CD4-positive, alpha-beta T cell treated with Interleukin-17A for 1 hour (primary cell): ENCODE measurements at regions not wholly inside any gene's neighbourhood (a gene's known extent, or its start where the extent isn't known, plus 50 kb on each side); places are given as distances from the start of the nearest gene placed in this dataset.
"Not testable (repeated sequence)": the region's sequence is repeated elsewhere in the genome, so short reads cannot be mapped to it uniquely, and the experiment has no call there.

Source experiments
- DNase-seq: peaks from one replicate; pipeline ENCODE4 v3.0.0-alpha.2; 2020

- no peak for DNase-seq
Observed at GRCh38 chr5:93359296-93359959, 221.6 kb downstream of the NR2F1-AS1 start.

- no peak for DNase-seq
Observed at GRCh38 chr5:93358176-93358575, 222.8 kb downstream of the NR2F1-AS1 start.

- DNase-seq, result no peak
Observed at GRCh38 chr5:93357686-93358085, 223.3 kb downstream of the NR2F1-AS1 start.

GRCh38 chr5:93355691-93356090, 225.3 kb downstream of the NR2F1-AS1 start:
- DNase-seq, result no peak

- DNase-seq, result no peak
Observed at GRCh38 chr5:93352186-93352585, 228.8 kb downstream of the NR2F1-AS1 start.

GRCh38 chr5:93349613-93350012, 231.4 kb downstream of the NR2F1-AS1 start:
- DNase-seq, result no peak

GRCh38 chr5:93348231-93348630, 232.8 kb downstream of the NR2F1-AS1 start:
- DNase-seq, result no peak

- DNase-seq, result not testable (repeated sequence)
Observed at GRCh38 chr5:93346850-93347249, 234.2 kb downstream of the NR2F1-AS1 start.

- no peak for DNase-seq
Observed at GRCh38 chr5:93346301-93346700, 234.7 kb downstream of the NR2F1-AS1 start.

- no peak for DNase-seq
Observed at GRCh38 chr5:93343570-93343969, 237.4 kb downstream of the NR2F1-AS1 start.

- DNase-seq, result no peak
Observed at GRCh38 chr5:93342563-93343061, 238.4 kb downstream of the NR2F1-AS1 start.

GRCh38 chr5:93340881-93341280, 240.1 kb downstream of the NR2F1-AS1 start:
- DNase-seq, result no peak

GRCh38 chr5:93337138-93337537, 243.9 kb downstream of the NR2F1-AS1 start:
- DNase-seq, result no peak

- no peak for DNase-seq
Observed at GRCh38 chr5:93336330-93337110, 244.5 kb downstream of the NR2F1-AS1 start.

GRCh38 chr5:93331863-93332262, 249.2 kb downstream of the NR2F1-AS1 start:
- DNase-seq, result no peak

- no peak for DNase-seq
Observed at GRCh38 chr5:93331241-93331640, 249.8 kb downstream of the NR2F1-AS1 start.

- no peak for DNase-seq
Observed at GRCh38 chr5:93330506-93330905, 250.5 kb downstream of the NR2F1-AS1 start.

- DNase-seq, result no peak
Observed at GRCh38 chr5:93329756-93330155, 251.3 kb downstream of the NR2F1-AS1 start.

GRCh38 chr5:93328833-93329232, 252.2 kb downstream of the NR2F1-AS1 start:
- no peak for DNase-seq

- DNase-seq, result no peak
Observed at GRCh38 chr5:93327605-93328004, 253.4 kb downstream of the NR2F1-AS1 start.

- no peak for DNase-seq
Observed at GRCh38 chr5:93325946-93326345, 255.1 kb downstream of the NR2F1-AS1 start.

GRCh38 chr5:93322974-93323860, 257.8 kb downstream of the NR2F1-AS1 start:
- DNase-seq, result no peak

GRCh38 chr5:93320920-93321445, 260.0 kb downstream of the NR2F1-AS1 start:
- no peak for DNase-seq
